Brain pericyte (primary cell): ENCODE measurements at regions not wholly inside any gene's neighbourhood (a gene's known extent, or its start where the extent isn't known, plus 50 kb on each side); places are given as distances from the start of the nearest gene placed in this dataset.
"Not testable (repeated sequence)": the region's sequence is repeated elsewhere in the genome, so short reads cannot be mapped to it uniquely, and the experiment has no call there.

Source experiments
- DNase-seq: peaks from one replicate; pipeline ENCODE4 v3.0.0-alpha.2; 2012; ENCODE audit warnings: low read depth, low spot score

DNA sequence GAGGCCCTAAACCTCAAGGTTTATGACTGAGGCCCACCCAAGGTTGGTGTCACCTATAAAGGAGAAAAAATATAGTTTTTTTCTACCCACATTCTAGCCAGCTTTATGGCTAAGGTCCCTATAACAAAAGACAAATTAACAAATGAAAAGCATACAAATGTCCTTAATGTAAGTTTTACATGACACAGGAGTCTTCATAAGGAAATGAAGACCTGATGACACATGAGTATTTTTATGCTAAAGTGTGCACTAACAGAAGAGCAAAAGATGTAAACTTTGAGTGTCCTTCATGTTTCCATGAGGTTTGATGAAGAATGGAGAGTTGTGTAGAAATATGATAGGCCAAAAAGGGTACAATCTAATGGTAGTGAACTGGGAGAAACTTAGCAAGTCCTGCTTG, 114.7 kb upstream of the INTU start:
- DNase-seq, result no peak

- DNase-seq, result no peak
Observed at GRCh38 chr4:127521463-127521862, 111.3 kb upstream of the INTU start.

- DNase-seq, result no peak
Observed at GRCh38 chr4:127523369-127523768, 109.4 kb upstream of the INTU start.

- DNase-seq, result no peak
Observed at GRCh38 chr4:127525608-127526007, 107.1 kb upstream of the INTU start.

- DNase-seq, result no peak
Observed at GRCh38 chr4:127528302-127528701, 104.5 kb upstream of the INTU start.

DNA sequence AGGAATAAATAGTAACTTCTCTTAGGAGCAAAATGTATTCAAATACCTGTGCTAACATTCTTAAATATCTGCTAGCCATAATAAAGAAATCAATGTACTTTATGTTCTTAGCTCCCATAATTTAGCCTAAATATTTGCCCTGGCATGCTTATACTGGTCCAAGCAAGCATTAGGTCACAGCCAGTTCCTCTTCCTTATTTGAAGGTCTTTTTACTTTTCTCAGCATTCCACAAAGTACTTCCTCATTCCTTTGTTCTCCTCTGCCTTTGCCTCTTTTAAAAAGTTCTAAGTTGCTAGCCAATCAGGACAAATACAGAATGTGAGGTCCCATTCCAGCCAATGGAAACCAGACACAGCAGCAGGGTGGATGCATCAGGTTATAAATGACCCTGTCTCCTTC, 102.9 kb upstream of the INTU start:
- not testable (repeated sequence) for DNase-seq

DNA sequence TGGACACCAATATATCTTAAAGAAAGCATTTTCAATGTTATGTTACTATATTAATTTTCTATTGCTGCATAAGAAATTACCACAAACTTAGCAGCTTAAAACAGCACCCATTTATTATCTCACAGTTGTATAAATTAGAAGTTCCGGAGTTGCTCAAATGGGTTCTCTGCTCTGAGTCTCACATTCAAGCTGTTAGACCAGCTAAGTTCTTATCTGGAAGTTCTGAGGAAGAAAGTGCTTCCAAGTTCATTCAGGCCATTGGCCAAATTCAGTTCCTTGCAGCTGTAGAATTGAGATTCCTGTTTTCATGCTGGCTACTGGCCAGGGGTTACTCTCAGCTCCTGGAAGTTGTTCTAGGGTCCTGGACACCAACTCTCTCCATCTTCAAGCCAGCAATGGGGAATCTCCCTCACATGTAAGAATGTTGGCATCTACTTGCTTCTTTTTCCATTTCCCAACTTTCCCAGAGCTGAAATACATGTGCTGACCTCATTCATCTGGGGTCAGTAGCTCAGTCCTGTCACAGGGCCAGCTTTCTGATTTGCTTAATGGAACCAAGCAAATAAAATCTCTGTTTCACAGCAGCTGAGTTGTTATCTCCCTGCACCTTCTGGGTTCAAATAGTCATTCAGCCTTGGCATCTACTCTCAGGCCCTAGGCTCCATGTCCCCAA, 99.6 kb upstream of the INTU start:
- peak; percentile 16 for DNase-seq

DNA sequence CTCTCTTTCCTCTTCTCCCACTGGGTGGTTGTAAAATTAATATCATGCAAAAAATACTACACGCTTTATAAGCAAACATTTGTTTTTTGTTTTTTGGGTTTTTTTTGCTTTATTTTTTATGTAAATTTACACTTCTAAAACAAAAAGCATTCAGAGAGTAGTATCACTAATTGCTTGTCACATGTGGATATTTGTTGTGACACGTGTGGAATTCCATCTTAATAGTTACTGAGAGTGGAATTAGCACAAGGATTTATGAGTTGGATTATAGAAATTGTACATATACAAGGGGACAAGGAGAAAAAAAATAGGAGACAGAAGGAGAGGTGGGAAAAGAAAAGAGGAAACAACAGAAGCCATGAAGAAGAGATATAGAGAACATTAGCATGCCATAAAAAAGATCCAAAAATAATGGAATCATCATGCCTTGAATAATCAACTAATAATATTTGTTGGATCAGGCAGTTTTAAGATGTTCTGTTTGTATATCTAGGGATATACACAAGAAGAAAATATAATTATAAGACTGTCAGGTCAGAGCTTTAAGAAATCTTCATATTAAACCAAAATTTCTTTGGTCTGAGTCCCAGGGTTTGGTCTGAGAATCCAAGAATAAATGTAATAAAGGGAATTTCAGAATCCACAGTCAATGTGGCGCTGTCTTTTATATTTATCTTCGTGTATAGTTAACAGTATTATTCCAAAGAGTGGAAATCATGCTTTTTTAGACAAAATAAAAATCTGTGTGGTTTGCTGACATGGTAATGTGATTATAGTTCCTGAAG, 98.5 kb upstream of the INTU start:
- DNase-seq, result no peak

- DNase-seq, result no peak
Observed at GRCh38 chr4:127538016-127538415, 94.7 kb upstream of the INTU start.

DNA sequence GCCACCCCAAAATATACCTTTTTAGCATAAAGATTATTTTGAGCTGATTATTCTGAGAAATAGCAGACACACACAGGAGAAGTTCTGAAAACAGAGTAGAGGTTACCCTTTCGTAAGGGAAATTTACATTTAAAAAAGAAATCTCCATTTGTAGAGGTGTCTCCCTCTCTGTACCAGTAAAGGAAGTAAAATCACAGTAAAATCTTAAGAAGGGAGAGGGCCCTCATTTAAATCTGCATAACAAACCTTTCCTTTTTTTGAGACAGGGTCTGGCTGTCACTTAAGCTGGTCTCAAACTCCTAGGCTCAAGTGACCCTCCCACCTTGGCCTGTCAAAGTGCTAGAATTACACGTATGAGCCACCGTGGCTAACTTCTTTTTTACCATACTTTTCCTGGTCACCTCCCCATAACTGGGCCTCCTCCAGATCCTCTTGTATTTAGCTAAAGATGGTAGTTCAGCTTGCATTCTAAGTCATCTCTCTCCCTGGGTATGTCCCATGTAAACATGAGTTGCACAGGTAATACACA, 92.2 kb upstream of the INTU start:
- DNase-seq, result no peak

GRCh38 chr4:127545271-127545670, 87.5 kb upstream of the INTU start:
- DNase-seq, result no peak

- no peak for DNase-seq
Observed at GRCh38 chr4:127548990-127549925, 83.5 kb upstream of the INTU start.

GRCh38 chr4:127555106-127555505, 77.7 kb upstream of the INTU start:
- DNase-seq, result no peak

GRCh38 chr4:127558088-127558487, 74.7 kb upstream of the INTU start:
- DNase-seq, result no peak

- no peak for DNase-seq
Observed at GRCh38 chr4:127558489-127559407, 74.0 kb upstream of the INTU start.

DNA sequence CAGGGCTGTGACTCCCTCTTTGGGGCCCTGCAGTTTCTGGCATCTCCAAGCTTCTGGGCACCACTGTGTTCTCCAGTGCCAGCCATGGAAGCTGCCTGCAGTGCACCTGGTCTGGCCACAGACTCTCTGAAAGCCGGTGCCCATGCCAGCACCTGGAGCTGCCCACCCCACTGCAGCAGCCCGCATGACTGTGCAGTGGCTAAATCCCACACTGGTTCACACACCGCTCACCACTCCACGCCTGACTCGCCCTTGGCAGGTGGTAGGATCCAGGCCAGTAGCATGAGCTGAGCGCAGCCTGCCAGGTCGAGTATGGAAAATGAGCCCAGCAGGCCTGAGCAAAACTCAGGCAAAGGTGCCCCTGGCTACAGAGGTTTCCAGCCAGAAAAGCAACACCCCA, 72.8 kb upstream of the INTU start:
- DNase-seq, result no peak

DNA sequence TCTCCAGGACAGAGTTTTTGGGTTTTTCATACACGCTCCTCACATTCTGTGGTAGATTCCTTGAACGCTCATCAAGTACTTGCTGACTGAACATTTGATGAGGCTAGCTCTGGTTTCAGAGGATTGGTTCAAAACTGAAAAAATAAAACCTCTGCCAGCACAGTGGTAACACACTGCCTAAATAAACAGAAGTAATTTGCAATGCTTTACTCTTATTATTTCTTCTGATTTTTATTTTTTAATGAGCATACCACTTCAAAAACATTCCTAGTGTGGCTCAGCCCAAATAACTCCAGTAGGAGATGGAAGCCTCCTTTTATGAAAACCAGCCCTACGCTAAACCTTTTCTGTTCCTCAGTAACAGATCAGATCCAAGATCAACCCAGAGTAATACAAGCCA, 72.0 kb upstream of the INTU start:
- no peak for DNase-seq

DNA sequence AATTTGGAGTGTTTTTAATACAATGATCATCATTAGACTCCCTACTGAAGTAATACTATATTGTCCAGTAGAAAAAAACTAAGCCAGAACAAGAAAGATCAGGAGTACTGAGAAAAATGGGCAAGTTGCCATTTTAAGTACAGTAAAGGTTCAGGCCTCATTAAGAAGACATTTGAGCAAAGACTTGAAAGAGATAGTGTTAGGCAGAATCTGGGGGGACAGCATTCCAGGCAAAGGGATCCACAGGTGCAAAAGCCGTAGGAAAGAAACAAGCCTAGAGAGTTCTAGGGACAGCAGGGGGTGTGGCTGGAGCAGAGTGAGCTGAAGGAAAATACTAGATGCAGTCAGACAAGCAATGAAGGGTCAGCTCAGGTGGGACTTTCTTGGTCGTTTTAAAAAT, 58.1 kb upstream of the INTU start:
- DNase-seq, result no peak

DNA sequence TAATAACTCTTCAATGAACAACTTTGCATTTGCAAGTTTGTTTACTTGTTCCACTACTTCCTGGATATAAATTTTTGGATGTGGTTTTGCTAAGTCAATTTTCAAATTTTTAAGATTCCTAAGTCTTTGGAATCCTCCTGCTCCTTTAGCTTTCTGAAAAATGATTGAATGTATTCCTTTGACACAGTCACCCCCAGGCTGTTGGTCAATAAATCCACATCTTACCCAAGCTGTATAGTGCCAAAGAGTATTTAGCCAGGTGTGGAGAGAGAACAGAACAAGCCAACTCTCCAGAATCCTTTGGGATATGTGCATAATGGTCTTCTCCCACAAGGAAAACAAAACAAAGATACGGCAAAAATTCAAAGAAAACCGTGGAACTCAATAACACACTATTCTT, 56.9 kb upstream of the INTU start:
- DNase-seq, result no peak

- DNase-seq, result no peak
Observed at GRCh38 chr4:127578491-127578890, 54.3 kb upstream of the INTU start.

DNA sequence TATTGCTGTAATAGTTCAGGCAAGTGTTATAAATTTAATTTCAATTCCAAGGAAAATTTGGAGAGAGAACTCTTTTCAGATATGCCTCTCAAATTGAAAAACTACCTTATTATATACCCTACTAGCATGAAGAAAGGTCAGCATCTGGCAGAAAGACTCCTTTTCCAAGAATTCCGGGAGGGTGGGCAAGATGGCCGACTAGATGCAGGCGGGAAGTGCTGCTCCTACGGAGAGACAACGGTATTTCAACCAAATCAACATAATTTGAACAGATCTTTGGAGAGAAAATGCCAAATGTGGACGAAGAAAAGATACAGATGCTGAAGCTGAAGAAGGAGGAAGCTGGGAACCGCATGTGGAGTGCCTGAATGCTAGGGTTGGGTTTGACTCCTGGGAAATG, 53.8 kb upstream of the INTU start:
- DNase-seq, result no peak
